Adrenal gland (tissue), 9 donors: ENCODE measurements at regions not wholly inside any gene's neighbourhood (a gene's known extent, or its start where the extent isn't known, plus 50 kb on each side); places are given as distances from the start of the nearest gene placed in this dataset.
A peak's percentile ranks its signal among the peaks of the same experiment; 100 is the strongest.

Source experiments
- DNase-seq, 7 donors: peaks; one replicate each; pipeline ENCODE4 v3.0.0-alpha.2; 2019 to 2020
- H3K27ac ChIP-seq, 5 donors: fragments of 200-600 bp; sonication (generic) in 4 of 5; 1 replicate in 3 of 5; 2 replicates in 2 of 5; pipeline versions ENCODE4 v1.5.1 to v1.8.0; 2016 to 2020; ENCODE audit warnings: mild to moderate bottlenecking in 1 of 5
- H3K27me3 ChIP-seq: fragments of 200-600 bp; 2 replicates; pipeline ENCODE4 v1.8.0; 2021
- H3K36me3 ChIP-seq, 2 donors: fragments of 200-600 bp; replicated peaks in 1 of 2; 1 replicate in 1 of 2; 2 replicates in 1 of 2; pipeline versions ENCODE4 v1.5.1 to v1.8.0; 2018 to 2022
- H3K4me1 ChIP-seq, 2 donors: fragments of 200-600 bp; replicated peaks in 1 of 2; 1 replicate in 1 of 2; 2 replicates in 1 of 2; pipeline versions ENCODE4 v1.5.1 to v1.8.0; 2018 to 2021
- H3K4me3 ChIP-seq, 4 donors: fragments of 200-600 bp; sonication (generic) in 3 of 4; one replicate each; pipeline ENCODE4 v1.5.1; 2016 to 2018
- H3K9me3 ChIP-seq, 3 donors: fragments of 200-600 bp; sonication (generic) in 1 of 3; replicated peaks in 1 of 3; 1 replicate in 2 of 3; 2 replicates in 1 of 3; pipeline versions ENCODE4 v1.5.1 to v1.8.0; 2016 to 2021
- CTCF ChIP-seq, 6 experiments: fragments of 450-650 bp in 4 of 6; fragments of 200-600 bp in 2 of 6; sonication (generic) in 1 of 6; IDR thresholded peaks; 1 replicate in 5 of 6; 2 replicates in 1 of 6; pipeline versions ENCODE4 v1.5.1 to v1.8.0; 2016 to 2021; ENCODE audit warnings: antibody characterized with exemption in 6 of 6, mild to moderate bottlenecking in 2 of 6, moderate library complexity in 1 of 6
- POLR2A ChIP-seq, 2 donors: fragments of 450-650 bp; IDR thresholded peaks; one replicate each; pipeline ENCODE4 v1.6.1; 2017; ENCODE audit warnings: antibody characterized with exemption in 2 of 2, mild to moderate bottlenecking in 2 of 2, moderate library complexity in 1 of 2
- WGBS, 4 donors: extraction: QIAGEN DNeasy Blood & Tissue Kit in 2 of 4; methylation state at CpG; one replicate each; pipeline versions ENCODE4 v1.1.5 to v1.1.7; 2013 to 2017; 5-methylcytosine and 5-hydroxymethylcytosine counted together
- intact Hi-C, 2 donors: fragments of 100-400 bp; cut with DNase I; formaldehyde crosslinking; loops; one replicate each; pipeline versions ENCODE4 v1.14.1 to v1.15.0; 2022 to 2023
- donor health status: healthy with polysubstance abuse.
- donor health status: Bipolar disorder and iron deficiency.
- donor health status: DM: yes; HTN: yes; CAD: no.
- donor health status: DM: no; HTN: no; CAD: no.
- donor health status: DM: no; HTN: no; CAD: no.

GRCh38 chr20:46803123-46804020, 91.3 kb upstream of the EYA2 start:
- WGBS, 4 donors: 77 to 82% (median 80%) methylated on average over 12 of the region's 12 CpGs
- peaks cover 7% of the 10 kb centered on the region for H3K27me3 ChIP-seq
- peak in 2 of 7 donors; percentile 5 to 23 for DNase-seq

GRCh38 chr20:46804126-46804525, 90.5 kb upstream of the EYA2 start:
- DNase-seq: no peak
- intact Hi-C loops: no loop called here
- 84 to 95% (median 92%) methylated on average over 3 of the region's 3 CpGs for WGBS, 4 donors
- no peaks in the 10 kb centered on the region for H3K36me3 ChIP-seq
- H3K27me3 ChIP-seq: peaks cover 7% of the 10 kb centered on the region
- H3K4me1 ChIP-seq: no peaks in the 10 kb centered on the region
- no peak overlapping the region for H3K27ac ChIP-seq
- H3K9me3 ChIP-seq: no peaks in the 10 kb centered on the region
- no peak for TF ChIP-seq CTCF (IDR thresholded peaks at IDR 0.05)
- no peak overlapping the region for H3K4me3 ChIP-seq

More at GRCh38 chr20:46803123-46804020, 91.3 kb upstream of the EYA2 start:
- intact Hi-C loops: no loop called here
- TF ChIP-seq CTCF (IDR thresholded peaks at IDR 0.05) (no peak), POLR2A (IDR thresholded peaks at IDR 0.05) (no peak)
- no peak overlapping the region for H3K27ac ChIP-seq
- no peaks in the 10 kb centered on the region for H3K36me3 ChIP-seq
- no peaks in the 10 kb centered on the region for H3K9me3 ChIP-seq
- no peak overlapping the region for H3K4me3 ChIP-seq
- H3K4me1 ChIP-seq: no peaks in the 10 kb centered on the region

- TF ChIP-seq POLR2A (IDR thresholded peaks at IDR 0.05) (no peak), CTCF (IDR thresholded peaks at IDR 0.05) (no peak)
These were observed 88.8 kb upstream of the EYA2 start for GRCh38 chr20:46805836-46806235.

GRCh38 chr20:46807998-46808397, 86.6 kb upstream of the EYA2 start:
- WGBS, 4 donors: 82 to 90% (median 85%) methylated on average over 6 of the region's 6 CpGs
- Histone ChIP-seq H3K4me1 (no peaks in the 10 kb centered on the region), H3K36me3 (no peaks in the 10 kb centered on the region), H3K9me3 (no peaks in the 10 kb centered on the region), H3K27me3 (peaks cover 19% of the 10 kb centered on the region), H3K27ac (no peak overlapping the region), H3K4me3 (no peak overlapping the region)
- no peak for DNase-seq
- TF ChIP-seq CTCF (IDR thresholded peaks at IDR 0.05): no peak
- TF ChIP-seq POLR2A (IDR thresholded peaks at IDR 0.05): no peak
- intact Hi-C loops: no loop called here

More at GRCh38 chr20:46805836-46806235, 88.8 kb upstream of the EYA2 start:
- no peak overlapping the region for H3K27ac ChIP-seq
- H3K4me3 ChIP-seq: no peak overlapping the region
- H3K4me1 ChIP-seq: no peaks in the 10 kb centered on the region
- WGBS, 4 donors: 93 to 98% (median 97%) methylated on average over 9 of the region's 9 CpGs
- H3K36me3 ChIP-seq: no peaks in the 10 kb centered on the region
- intact Hi-C loops: no loop called here
- peak in 1 of 7 donors; percentile 5 for DNase-seq
- H3K9me3 ChIP-seq: no peaks in the 10 kb centered on the region
- H3K27me3 ChIP-seq: peaks cover 10% of the 10 kb centered on the region
